ENCODE measurements at regions not wholly inside any gene's neighbourhood (a gene's known extent, or its start where the extent isn't known, plus 50 kb on each side); places are given as distances from the start of the nearest gene placed in this dataset.

- Histone ChIP-seq H3K9me3 (ENCODE audit: control insufficient read depth, insufficient read depth, low read length) (peaks cover 3% of the 10 kb centered on the region), H3K4me1 (ENCODE audit: control insufficient read depth, insufficient read depth, low read length) (no peaks in the 10 kb centered on the region), H3K27me3 (ENCODE audit: control insufficient read depth, insufficient read depth, low read length) (no peaks in the 10 kb centered on the region), H3K36me3 (ENCODE audit: control insufficient read depth, insufficient read depth, low read length) (no peaks in the 10 kb centered on the region), H3K4me3 (ENCODE audit: low read length) (no peak overlapping the region), H3K27ac (ENCODE audit: low read length) (no peak overlapping the region)
- DNase-seq, result no peak
- intact Hi-C loops (cut with micrococcal nuclease), result no loop called here
- Mint-ChIP-seq H3K36me3 (no peaks in the 10 kb centered on the region), H3K27ac (no peak overlapping the region), H3K4me1 (no peaks in the 10 kb centered on the region), H3K27me3 (ENCODE audit: low read depth in 2 of 2) (no peaks in the 10 kb centered on the region), H3K4me3 (no peak overlapping the region), H3K9me3 (peaks cover 6 to 12% of the 10 kb centered on the region in 2 donors)
- no peak for ATAC-seq
- TF ChIP-seq CTCF (IDR thresholded peaks at IDR 0.05), result no peak
- WGBS (ENCODE audit: insufficient coverage), result 46% methylated on average over 3 of the region's 4 CpGs
Observed at GRCh38 chr2:164190700-164191099, 430.6 kb downstream of the GRB14 start.

- no peak overlapping the region for H3K4me3 ChIP-seq (ENCODE audit: low read length)
- H3K27me3 ChIP-seq (ENCODE audit: control insufficient read depth, insufficient read depth, low read length), result no peaks in the 10 kb centered on the region
- WGBS (ENCODE audit: insufficient coverage), result 86% methylated on average over 2 of the region's 2 CpGs
- H3K4me3 Mint-ChIP-seq, result no peak overlapping the region
- no peak for TF ChIP-seq CTCF (IDR thresholded peaks at IDR 0.05)
- no peaks in the 10 kb centered on the region for H3K4me1 Mint-ChIP-seq
- H3K9me3 ChIP-seq (ENCODE audit: control insufficient read depth, insufficient read depth, low read length), result peaks cover under 1% of the 10 kb centered on the region
- ATAC-seq, result no peak
- no peak overlapping the region for H3K27ac ChIP-seq (ENCODE audit: low read length)
- H3K36me3 ChIP-seq (ENCODE audit: control insufficient read depth, insufficient read depth, low read length), result no peaks in the 10 kb centered on the region
- no peak overlapping the region for H3K27ac Mint-ChIP-seq
- H3K36me3 Mint-ChIP-seq, result no peaks in the 10 kb centered on the region
- intact Hi-C loops (cut with micrococcal nuclease), result no loop called here
- no peaks in the 10 kb centered on the region for H3K4me1 ChIP-seq (ENCODE audit: control insufficient read depth, insufficient read depth, low read length)
- no peaks in the 10 kb centered on the region for H3K27me3 Mint-ChIP-seq (ENCODE audit: low read depth in 2 of 2)
- no peak for DNase-seq
- peaks cover 6 to 18% of the 10 kb centered on the region in 2 donors for H3K9me3 Mint-ChIP-seq
Observed at GRCh38 chr2:164189851-164190250, 431.4 kb downstream of the GRB14 start.

GRCh38 chr2:164187121-164187520 is 434.2 kb downstream of the GRB14 start:
- intact Hi-C loops (cut with micrococcal nuclease), result no loop called here
- H3K27ac ChIP-seq (ENCODE audit: low read length), result no peak overlapping the region
- ATAC-seq (no peak), DNase-seq (no peak)
- H3K36me3 Mint-ChIP-seq, result no peaks in the 10 kb centered on the region
- no peak overlapping the region for H3K27ac Mint-ChIP-seq
- no peaks in the 10 kb centered on the region for H3K4me1 Mint-ChIP-seq
- H3K27me3 Mint-ChIP-seq (ENCODE audit: low read depth in 2 of 2), result no peaks in the 10 kb centered on the region
- WGBS (ENCODE audit: insufficient coverage), result 52% methylated on average over 3 of the region's 4 CpGs
- no peaks in the 10 kb centered on the region for H3K36me3 ChIP-seq (ENCODE audit: control insufficient read depth, insufficient read depth, low read length)
- H3K9me3 Mint-ChIP-seq, result peaks cover 6 to 17% of the 10 kb centered on the region in 2 donors
- no peaks in the 10 kb centered on the region for H3K4me1 ChIP-seq (ENCODE audit: control insufficient read depth, insufficient read depth, low read length)
- H3K4me3 Mint-ChIP-seq, result no peak overlapping the region
- no peak for TF ChIP-seq CTCF (IDR thresholded peaks at IDR 0.05)
- no peaks in the 10 kb centered on the region for H3K9me3 ChIP-seq (ENCODE audit: control insufficient read depth, insufficient read depth, low read length)
- H3K4me3 ChIP-seq (ENCODE audit: low read length), result no peak overlapping the region
- H3K27me3 ChIP-seq (ENCODE audit: control insufficient read depth, insufficient read depth, low read length), result no peaks in the 10 kb centered on the region

- WGBS (ENCODE audit: insufficient coverage), result 79% methylated on average over 5 of the region's 6 CpGs
- H3K4me1 ChIP-seq (ENCODE audit: control insufficient read depth, insufficient read depth, low read length), result no peaks in the 10 kb centered on the region
Observed at GRCh38 chr2:164186591-164186990, 434.7 kb downstream of the GRB14 start.

More at GRCh38 chr2:164186591-164186990, 434.7 kb downstream of the GRB14 start:
- H3K36me3 ChIP-seq (ENCODE audit: control insufficient read depth, insufficient read depth, low read length), result no peaks in the 10 kb centered on the region
- H3K4me3 ChIP-seq (ENCODE audit: low read length), result no peak overlapping the region
- TF ChIP-seq CTCF (IDR thresholded peaks at IDR 0.05), result no peak
- DNase-seq (no peak), ATAC-seq (no peak)
- intact Hi-C loops (cut with micrococcal nuclease), result no loop called here
- H3K4me1 Mint-ChIP-seq, result no peaks in the 10 kb centered on the region
- no peak overlapping the region for H3K27ac Mint-ChIP-seq
- no peaks in the 10 kb centered on the region for H3K36me3 Mint-ChIP-seq
- no peak overlapping the region for H3K27ac ChIP-seq (ENCODE audit: low read length)
- no peaks in the 10 kb centered on the region for H3K27me3 Mint-ChIP-seq (ENCODE audit: low read depth in 2 of 2)
- H3K9me3 Mint-ChIP-seq, result peaks cover 8 to 17% of the 10 kb centered on the region in 2 donors
- no peaks in the 10 kb centered on the region for H3K27me3 ChIP-seq (ENCODE audit: control insufficient read depth, insufficient read depth, low read length)
- no peaks in the 10 kb centered on the region for H3K9me3 ChIP-seq (ENCODE audit: control insufficient read depth, insufficient read depth, low read length)
- H3K4me3 Mint-ChIP-seq, result no peak overlapping the region
